Osteoblast (primary cell): ENCODE measurements at regions not wholly inside any gene's neighbourhood (a gene's known extent, or its start where the extent isn't known, plus 50 kb on each side); places are given as distances from the start of the nearest gene placed in this dataset.

Experiments used
- DNase-seq: peaks from one replicate; pipeline ENCODE4 v3.0.0; 2011; ENCODE audit warnings: low spot score, mixed read lengths; ENCODE audit not compliant: insufficient read length; ENCODE audit errors: missing footprints
- H2AFZ ChIP-seq: 2 replicates; pipeline ENCODE4 v1.6.0; 2011; ENCODE audit warnings: mild to moderate bottlenecking, low read length
- H3K27ac ChIP-seq: 2 replicates; pipeline ENCODE4 v1.5.1; 2011; ENCODE audit warnings: mild to moderate bottlenecking, low read depth, low read length, moderate library complexity
- H3K27me3 ChIP-seq: 2 replicates; pipeline ENCODE4 v1.6.0; 2012; ENCODE audit warnings: mild to moderate bottlenecking, control low read depth, inconsistent platforms, low read length, moderate library complexity; ENCODE audit not compliant: insufficient read depth
- H3K36me3 ChIP-seq: 2 replicates; pipeline ENCODE4 v1.5.1; 2011; ENCODE audit warnings: mild to moderate bottlenecking, low read length, control low read depth, moderate library complexity; ENCODE audit not compliant: insufficient read depth
- H3K4me1 ChIP-seq: 2 replicates; pipeline ENCODE4 v1.5.1; 2011; ENCODE audit warnings: mild to moderate bottlenecking, low read length, control low read depth, moderate library complexity; ENCODE audit not compliant: insufficient read depth
- H3K4me2 ChIP-seq: 2 replicates; pipeline ENCODE4 v1.6.0; 2011; ENCODE audit warnings: mild to moderate bottlenecking, low read length; ENCODE audit not compliant: insufficient read depth
- H3K4me3 ChIP-seq: fragments of 200-600 bp; sonication (generic); 3 replicates; pipeline ENCODE4 v1.5.1; 2012; ENCODE audit warnings: mild to moderate bottlenecking, low read length, inconsistent platforms; ENCODE audit not compliant: insufficient read depth
- H3K79me2 ChIP-seq: 2 replicates; pipeline ENCODE4 v1.6.0; 2012; ENCODE audit warnings: mild to moderate bottlenecking, low read length, control low read depth, inconsistent platforms; ENCODE audit not compliant: insufficient read depth
- H3K9me3 ChIP-seq: 2 replicates; pipeline ENCODE4 v1.5.1; 2011; ENCODE audit warnings: low read depth, low read length, control low read depth
- H4K20me1 ChIP-seq: 2 replicates; pipeline ENCODE4 v1.6.0; 2012; ENCODE audit warnings: mild to moderate bottlenecking, low read length, control low read depth; ENCODE audit not compliant: insufficient read depth
- CTCF ChIP-seq: IDR thresholded peaks from 2 replicates; pipeline ENCODE4 v1.5.1; 2011; ENCODE audit warnings: mild to moderate bottlenecking, low read depth, low read length, moderate library complexity; ENCODE audit errors: extremely low read depth

- Histone ChIP-seq H3K79me2 (no peaks in the 10 kb centered on the region), H3K4me1 (no peaks in the 10 kb centered on the region), H3K27me3 (no peaks in the 10 kb centered on the region), H3K9me3 (peaks cover 8% of the 10 kb centered on the region), H3K4me3 (peak overlapping the region; percentile 68), H3K27ac (no peak overlapping the region), H4K20me1 (no peaks in the 10 kb centered on the region), H3K36me3 (no peaks in the 10 kb centered on the region), H2AFZ (peak overlapping the region; percentile 28), H3K4me2 (peak overlapping the region; percentile 2)
- no peak for DNase-seq
- TF ChIP-seq CTCF = no peak
These were observed 2156.0 kb upstream of the PIK3C3 start for GRCh38 chr18:39799006-39799405.

GRCh38 chr18:39796393-39796792 lies 2158.6 kb upstream of the PIK3C3 start:
- no peak overlapping the region for H2AFZ ChIP-seq
- H3K27me3 ChIP-seq = no peaks in the 10 kb centered on the region
- H3K4me2 ChIP-seq = no peak overlapping the region
- no peak for TF ChIP-seq CTCF
- H3K9me3 ChIP-seq = peaks cover 6% of the 10 kb centered on the region
- H3K27ac ChIP-seq = no peak overlapping the region
- no peaks in the 10 kb centered on the region for H3K79me2 ChIP-seq
- no peaks in the 10 kb centered on the region for H4K20me1 ChIP-seq
- no peak for DNase-seq
- no peaks in the 10 kb centered on the region for H3K4me1 ChIP-seq
- H3K36me3 ChIP-seq = no peaks in the 10 kb centered on the region
- no peak overlapping the region for H3K4me3 ChIP-seq

DNA sequence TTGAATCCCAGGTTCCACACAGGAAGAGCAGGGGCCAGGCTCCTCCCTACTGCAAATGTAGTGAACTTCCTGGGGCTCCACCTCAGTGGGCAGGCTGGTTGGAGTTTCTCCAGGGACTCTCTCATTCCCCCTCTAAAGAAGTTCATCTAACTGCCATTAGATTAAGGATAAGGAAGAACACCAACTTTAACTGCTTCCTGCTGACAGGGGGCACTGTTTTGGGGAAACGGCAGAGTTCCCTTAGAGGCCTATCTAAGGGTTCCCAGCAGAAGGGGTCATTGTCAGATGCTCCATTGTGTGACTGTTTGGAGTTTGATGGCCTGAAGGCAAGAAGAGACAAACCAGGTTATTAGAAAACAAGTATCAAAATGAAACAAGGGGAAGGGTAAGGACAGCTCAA lies 2159.7 kb upstream of the PIK3C3 start:
- H3K4me3 ChIP-seq = no peak overlapping the region
- no peaks in the 10 kb centered on the region for H3K36me3 ChIP-seq
- no peak for DNase-seq
- no peaks in the 10 kb centered on the region for H3K79me2 ChIP-seq
- H3K4me2 ChIP-seq = no peak overlapping the region
- no peaks in the 10 kb centered on the region for H3K27me3 ChIP-seq
- H3K4me1 ChIP-seq = no peaks in the 10 kb centered on the region
- H4K20me1 ChIP-seq = no peaks in the 10 kb centered on the region
- no peak overlapping the region for H3K27ac ChIP-seq
- H3K9me3 ChIP-seq = no peaks in the 10 kb centered on the region
- no peak for TF ChIP-seq CTCF
- peak overlapping the region; percentile 50 for H2AFZ ChIP-seq

DNA sequence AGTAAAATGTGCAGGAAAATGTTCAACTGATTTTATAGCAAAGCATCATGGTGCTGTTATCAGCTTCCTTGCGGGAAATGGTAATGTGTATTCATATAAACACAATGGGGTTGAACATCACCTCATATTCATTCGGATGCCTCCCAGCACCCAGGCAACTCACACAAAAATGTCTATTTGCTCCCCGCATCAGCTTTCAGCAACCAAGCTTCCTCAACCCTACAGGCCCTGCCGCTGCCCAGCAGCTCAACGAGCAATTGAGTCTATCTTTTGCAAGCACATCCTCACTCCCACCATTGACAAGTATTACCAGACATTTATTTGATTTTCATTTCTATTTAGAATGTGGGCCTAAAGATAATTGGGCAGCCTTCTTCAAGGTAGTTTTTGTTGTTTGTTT lies 2161.4 kb upstream of the PIK3C3 start:
- Histone ChIP-seq H4K20me1 (no peaks in the 10 kb centered on the region), H3K4me2 (no peak overlapping the region), H3K27me3 (no peaks in the 10 kb centered on the region), H3K36me3 (no peaks in the 10 kb centered on the region), H3K4me1 (peaks cover 3% of the 10 kb centered on the region), H2AFZ (no peak overlapping the region), H3K27ac (no peak overlapping the region), H3K79me2 (no peaks in the 10 kb centered on the region), H3K9me3 (no peaks in the 10 kb centered on the region), H3K4me3 (no peak overlapping the region)
- DNase-seq = peak; percentile 57
- TF ChIP-seq CTCF = no peak
